ENCODE measurements at regions not wholly inside any gene's neighbourhood (a gene's known extent, or its start where the extent isn't known, plus 50 kb on each side); places are given as distances from the start of the nearest gene placed in this dataset.
"Not testable (repeated sequence)": the region's sequence is repeated elsewhere in the genome, so short reads cannot be mapped to it uniquely, and the experiment has no call there.

DNA sequence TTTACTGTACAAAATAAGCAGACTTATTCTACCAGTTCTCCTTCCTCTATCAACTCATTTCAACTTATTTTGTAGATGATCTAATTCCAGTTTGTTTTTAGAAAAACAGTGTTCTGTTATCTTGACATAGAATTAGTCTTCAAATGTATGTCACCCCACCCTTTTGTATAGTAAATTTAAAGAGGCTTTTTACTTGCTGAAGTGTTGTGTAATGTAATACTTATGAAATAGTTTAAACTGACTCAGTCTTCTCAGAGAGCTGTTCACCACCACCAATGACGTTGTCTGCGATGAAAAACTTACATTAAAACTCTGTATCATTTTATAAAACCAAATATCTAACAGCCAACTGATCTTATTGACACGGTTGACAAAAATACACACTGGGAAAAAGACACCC is 82.9 kb downstream of the RAP2B start:
- H3K4me1 ChIP-seq (ENCODE audit: insufficient read depth, insufficient read length), result no peaks in the 10 kb centered on the region
- DNase-seq (ENCODE audit: low read depth, low spot score), result no peak
- no peaks in the 10 kb centered on the region for H3K27me3 ChIP-seq (ENCODE audit: insufficient read depth, insufficient read length)
- H3K9me3 ChIP-seq (ENCODE audit: insufficient read depth, low read length), result no peaks in the 10 kb centered on the region
- TF ChIP-seq YY1 (IDR thresholded peaks at IDR 0.05; ENCODE audit: insufficient read depth, insufficient read length) (no peak), SUZ12 (IDR thresholded peaks at IDR 0.05; ENCODE audit: extremely low read depth, insufficient read depth, insufficient read length) (no peak), ZNF274 (IDR thresholded peaks at IDR 0.05; ENCODE audit: low read depth, low read length) (no peak)
- H3K4me3 ChIP-seq (ENCODE audit: insufficient read length, low read depth), result no peak overlapping the region
- no peak overlapping the region for H3K9ac ChIP-seq (ENCODE audit: insufficient read length, low read depth)
- no peaks in the 10 kb centered on the region for H3K36me3 ChIP-seq (ENCODE audit: insufficient read depth, insufficient read length, low read length)

DNA sequence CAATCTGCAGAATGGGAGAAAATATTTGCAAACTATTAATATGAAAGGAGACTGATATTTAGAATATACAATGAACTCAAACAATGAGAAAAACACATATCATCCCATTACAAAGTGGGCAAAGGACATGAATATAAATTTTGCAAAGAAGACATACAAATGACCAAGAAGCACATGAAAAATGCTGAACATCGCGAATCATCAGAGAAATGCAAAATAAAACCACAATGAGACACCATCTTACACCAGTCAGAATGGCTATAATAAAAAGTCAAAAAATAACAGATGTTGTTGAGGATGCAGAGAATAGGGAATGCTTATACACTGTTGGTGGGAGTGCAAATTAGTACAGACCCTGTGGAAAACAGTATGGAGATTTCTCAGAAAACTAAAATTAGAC is 83.6 kb downstream of the RAP2B start:
- H3K4me3 ChIP-seq (ENCODE audit: insufficient read length, low read depth), result no peak overlapping the region
- H3K36me3 ChIP-seq (ENCODE audit: insufficient read depth, insufficient read length, low read length), result no peaks in the 10 kb centered on the region
- H3K27me3 ChIP-seq (ENCODE audit: insufficient read depth, insufficient read length), result no peaks in the 10 kb centered on the region
- no peak overlapping the region for H3K9ac ChIP-seq (ENCODE audit: insufficient read length, low read depth)
- no peaks in the 10 kb centered on the region for H3K9me3 ChIP-seq (ENCODE audit: insufficient read depth, low read length)
- TF ChIP-seq SUZ12 (IDR thresholded peaks at IDR 0.05; ENCODE audit: extremely low read depth, insufficient read depth, insufficient read length) (no peak), ZNF274 (IDR thresholded peaks at IDR 0.05; ENCODE audit: low read depth, low read length) (no peak), YY1 (IDR thresholded peaks at IDR 0.05; ENCODE audit: insufficient read depth, insufficient read length) (no peak)
- no peak for DNase-seq (ENCODE audit: low read depth, low spot score)
- H3K4me1 ChIP-seq (ENCODE audit: insufficient read depth, insufficient read length), result no peaks in the 10 kb centered on the region

DNA sequence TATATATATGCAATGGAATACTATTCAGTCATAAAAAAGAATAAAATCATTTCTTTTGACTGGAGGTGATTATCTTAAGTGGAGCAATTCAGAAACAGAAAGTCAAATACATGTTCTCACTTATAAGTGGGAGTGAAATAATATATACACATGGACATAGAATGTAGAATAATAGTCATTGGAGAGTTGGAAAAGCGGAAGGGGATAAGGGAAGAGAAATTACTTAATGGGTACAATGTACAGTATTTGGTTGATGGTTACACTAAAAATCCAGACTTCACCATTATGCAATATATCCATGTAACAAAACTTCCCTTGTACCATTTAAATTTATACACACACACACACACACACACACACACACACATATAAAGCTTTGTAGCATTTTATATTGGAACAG is 84.3 kb downstream of the RAP2B start:
- Histone ChIP-seq H3K9me3 (ENCODE audit: insufficient read depth, low read length) (no peaks in the 10 kb centered on the region), H3K4me3 (ENCODE audit: insufficient read length, low read depth) (no peak overlapping the region), H3K9ac (ENCODE audit: insufficient read length, low read depth) (no peak overlapping the region), H3K27me3 (ENCODE audit: insufficient read depth, insufficient read length) (no peaks in the 10 kb centered on the region), H3K36me3 (ENCODE audit: insufficient read depth, insufficient read length, low read length) (no peaks in the 10 kb centered on the region), H3K4me1 (ENCODE audit: insufficient read depth, insufficient read length) (no peaks in the 10 kb centered on the region)
- DNase-seq (ENCODE audit: low read depth, low spot score), result no peak
- TF ChIP-seq SUZ12 (IDR thresholded peaks at IDR 0.05; ENCODE audit: extremely low read depth, insufficient read depth, insufficient read length), result no peak
- no peak for TF ChIP-seq ZNF274 (IDR thresholded peaks at IDR 0.05; ENCODE audit: low read depth, low read length)
- no peak for TF ChIP-seq YY1 (IDR thresholded peaks at IDR 0.05; ENCODE audit: insufficient read depth, insufficient read length)

DNA sequence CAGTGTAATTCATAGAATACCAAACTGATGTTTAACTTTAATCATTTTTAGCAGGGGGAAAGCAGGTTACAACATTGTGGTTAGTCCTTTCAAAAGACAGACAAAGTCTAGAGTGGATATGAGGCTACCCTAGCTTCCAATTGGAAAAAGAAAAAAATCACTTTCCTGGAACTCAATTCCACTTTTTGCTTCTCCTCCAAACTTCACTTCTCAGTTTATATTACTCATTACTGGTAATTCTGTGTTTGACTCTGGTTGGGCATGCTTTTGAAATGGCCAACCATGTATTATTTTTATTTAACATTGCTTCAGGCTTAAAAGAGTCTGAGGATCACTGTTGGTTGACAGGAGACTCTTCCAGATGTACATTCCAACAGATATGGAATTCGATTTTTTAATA is 84.8 kb downstream of the RAP2B start:
- DNase-seq (ENCODE audit: low read depth, low spot score), result no peak
- H3K9ac ChIP-seq (ENCODE audit: insufficient read length, low read depth), result no peak overlapping the region
- peaks cover 3% of the 10 kb centered on the region; the same call in 1 of the 2 replicates for H3K9me3 ChIP-seq (ENCODE audit: insufficient read depth, low read length)
- no peak for TF ChIP-seq ZNF274 (IDR thresholded peaks at IDR 0.05; ENCODE audit: low read depth, low read length)
- no peak for TF ChIP-seq YY1 (IDR thresholded peaks at IDR 0.05; ENCODE audit: insufficient read depth, insufficient read length)
- no peak for TF ChIP-seq SUZ12 (IDR thresholded peaks at IDR 0.05; ENCODE audit: extremely low read depth, insufficient read depth, insufficient read length)
- no peaks in the 10 kb centered on the region for H3K4me1 ChIP-seq (ENCODE audit: insufficient read depth, insufficient read length)
- no peaks in the 10 kb centered on the region for H3K27me3 ChIP-seq (ENCODE audit: insufficient read depth, insufficient read length)
- H3K36me3 ChIP-seq (ENCODE audit: insufficient read depth, insufficient read length, low read length), result no peaks in the 10 kb centered on the region
- H3K4me3 ChIP-seq (ENCODE audit: insufficient read length, low read depth), result no peak overlapping the region

DNA sequence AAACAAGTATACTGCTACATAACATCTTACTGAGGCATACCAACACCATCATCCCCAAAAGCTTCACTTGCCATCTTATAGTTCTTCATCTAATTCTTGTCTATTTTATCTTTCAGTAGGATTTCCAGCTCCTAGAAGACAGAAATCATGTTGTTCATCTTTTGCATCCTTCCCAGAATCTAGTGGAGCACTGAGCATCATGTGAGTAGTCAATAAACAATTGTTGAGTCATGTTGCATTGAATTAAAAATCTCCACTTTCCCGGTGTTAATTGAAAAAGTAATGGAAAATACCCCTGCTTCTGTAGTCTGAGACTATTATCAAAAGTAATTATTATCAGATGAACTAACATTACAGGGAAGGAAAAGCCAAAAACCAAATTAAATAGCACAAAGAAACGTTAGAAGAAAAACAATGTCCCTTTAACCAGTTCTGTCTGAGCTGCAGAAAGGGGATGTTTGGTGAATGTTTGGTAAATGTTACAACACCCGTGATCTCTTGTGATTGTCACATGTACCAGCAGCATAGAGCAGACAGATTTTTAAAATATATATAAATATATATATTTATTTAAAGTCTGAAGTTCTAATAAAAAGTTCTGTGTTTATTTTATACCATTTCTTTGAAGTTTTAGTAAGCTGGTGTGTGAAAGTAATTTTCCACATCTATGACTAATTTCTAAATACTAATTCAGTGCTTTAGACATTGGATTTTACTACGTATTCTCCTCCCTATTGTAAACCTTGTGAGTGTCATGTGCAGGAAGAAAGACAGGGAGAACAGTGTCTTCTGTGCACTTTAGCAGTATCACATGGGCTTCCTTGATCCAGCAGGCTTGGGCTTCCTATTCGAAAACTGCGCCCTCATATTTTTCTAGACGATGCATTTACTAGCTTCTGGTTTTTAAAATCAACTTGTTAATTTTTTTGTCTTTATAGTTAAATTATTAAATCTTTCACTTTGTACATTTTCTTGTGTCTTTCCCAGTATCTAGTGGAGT is 85.6 kb downstream of the RAP2B start:
- H3K27me3 ChIP-seq (ENCODE audit: insufficient read depth, insufficient read length), result no peaks in the 10 kb centered on the region
- no peak overlapping the region for H3K9ac ChIP-seq (ENCODE audit: insufficient read length, low read depth)
- H3K4me1 ChIP-seq (ENCODE audit: insufficient read depth, insufficient read length), result no peaks in the 10 kb centered on the region
- no peak overlapping the region for H3K4me3 ChIP-seq (ENCODE audit: insufficient read length, low read depth)
- H3K36me3 ChIP-seq (ENCODE audit: insufficient read depth, insufficient read length, low read length), result no peaks in the 10 kb centered on the region
- TF ChIP-seq YY1 (IDR thresholded peaks at IDR 0.05; ENCODE audit: insufficient read depth, insufficient read length), result no peak
- no peak for TF ChIP-seq ZNF274 (IDR thresholded peaks at IDR 0.05; ENCODE audit: low read depth, low read length)
- TF ChIP-seq SUZ12 (IDR thresholded peaks at IDR 0.05; ENCODE audit: extremely low read depth, insufficient read depth, insufficient read length), result no peak
- no peak for DNase-seq (ENCODE audit: low read depth, low spot score)
- peaks cover 3% of the 10 kb centered on the region; the same call in 1 of the 2 replicates for H3K9me3 ChIP-seq (ENCODE audit: insufficient read depth, low read length)

DNA sequence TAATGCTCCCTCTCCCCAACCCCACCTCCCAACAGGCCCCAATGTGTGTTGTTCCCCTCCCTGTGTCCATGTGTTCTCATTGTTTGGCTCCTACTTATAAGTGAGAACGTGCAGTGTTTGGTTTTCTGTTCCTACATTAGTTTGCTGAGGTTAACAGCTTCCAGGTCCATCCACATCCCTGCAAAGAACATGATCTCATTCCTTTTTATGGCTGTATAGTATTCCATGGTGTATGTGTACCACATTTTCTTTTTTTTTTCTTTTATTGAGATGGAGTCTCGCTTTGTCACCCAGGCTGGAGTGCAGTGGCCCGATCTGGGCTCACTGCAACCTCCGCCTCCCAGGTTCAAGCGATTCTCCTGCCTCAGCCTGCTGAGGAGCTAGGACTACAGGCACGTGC is 86.8 kb downstream of the RAP2B start:
- H3K9ac ChIP-seq (ENCODE audit: insufficient read length, low read depth); DNase-seq (ENCODE audit: low read depth, low spot score): not testable (repeated sequence)

DNA sequence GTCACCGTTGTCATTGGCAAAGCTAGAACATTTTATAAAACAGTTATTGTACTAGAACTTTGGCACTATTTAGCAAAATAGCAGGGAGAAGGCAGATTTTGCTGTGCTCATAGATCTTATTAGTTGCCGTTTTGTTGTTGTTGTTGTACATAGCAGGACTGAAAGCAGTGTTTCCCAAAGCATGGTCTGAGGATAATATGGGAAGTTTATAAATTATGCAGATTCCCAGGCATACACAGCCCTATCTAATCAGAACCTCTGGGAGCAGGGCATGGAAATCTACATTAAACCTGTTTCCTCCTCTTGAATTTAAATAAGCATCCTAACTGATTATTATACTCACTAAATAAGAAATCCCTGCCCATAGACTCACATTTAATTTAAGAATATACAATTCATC is 87.9 kb downstream of the RAP2B start:
- no peaks in the 10 kb centered on the region for H3K27me3 ChIP-seq (ENCODE audit: insufficient read depth, insufficient read length)
- H3K4me1 ChIP-seq (ENCODE audit: insufficient read depth, insufficient read length), result no peaks in the 10 kb centered on the region
- peaks cover 3% of the 10 kb centered on the region; the same call in 1 of the 2 replicates for H3K9me3 ChIP-seq (ENCODE audit: insufficient read depth, low read length)
- TF ChIP-seq ZNF274 (IDR thresholded peaks at IDR 0.05; ENCODE audit: low read depth, low read length) (no peak), SUZ12 (IDR thresholded peaks at IDR 0.05; ENCODE audit: extremely low read depth, insufficient read depth, insufficient read length) (no peak), YY1 (IDR thresholded peaks at IDR 0.05; ENCODE audit: insufficient read depth, insufficient read length) (no peak)
- no peaks in the 10 kb centered on the region for H3K36me3 ChIP-seq (ENCODE audit: insufficient read depth, insufficient read length, low read length)
- H3K9ac ChIP-seq (ENCODE audit: insufficient read length, low read depth), result no peak overlapping the region
- no peak for DNase-seq (ENCODE audit: low read depth, low spot score)
- no peak overlapping the region for H3K4me3 ChIP-seq (ENCODE audit: insufficient read length, low read depth)

More for the DNA sequence above, 86.8 kb downstream of the RAP2B start:
- H3K4me1 ChIP-seq (ENCODE audit: insufficient read depth, insufficient read length); H3K36me3 ChIP-seq (ENCODE audit: insufficient read depth, insufficient read length, low read length); H3K27me3 ChIP-seq (ENCODE audit: insufficient read depth, insufficient read length); H3K9me3 ChIP-seq (ENCODE audit: insufficient read depth, low read length); H3K4me3 ChIP-seq (ENCODE audit: insufficient read length, low read depth): not testable (repeated sequence)

All from NT2/D1 (cell line).